WTC11 (cell line): ENCODE measurements at regions not wholly inside any gene's neighbourhood (a gene's known extent, or its start where the extent isn't known, plus 50 kb on each side); places are given as distances from the start of the nearest gene placed in this dataset.

Source experiments
- ATAC-seq: fragments of 200-7000 bp; cut with Tn5 transposase; 2 replicates; pipeline ENCODE4 v1.10.0; 2021; ENCODE audit warnings: mild to moderate bottlenecking, moderate library complexity
- CTCF ChIA-PET: fragments of 300-600 bp; sonication (Branson Sonifier 250); formaldehyde crosslinking; loops from one replicate; lab custom pipeline; 2021; ENCODE audit warnings: antibody characterized with exemption; lab: Charles Lee
- POLR2A ChIA-PET: fragments of 350-600 bp; sonication (Branson Sonifier 250); formaldehyde crosslinking; loops from one replicate; lab custom pipeline; 2021; ENCODE audit warnings: antibody characterized with exemption; lab: Charles Lee
- DNase-seq: peaks from one replicate; pipeline ENCODE4 v3.0.0; 2021; ENCODE audit warnings: low spot score
- H3K27ac Mint-ChIP-seq: 2 replicates; pipeline ENCODE4 v1.8.0; 2021; ENCODE audit warnings: mixed read lengths
- H3K27me3 Mint-ChIP-seq: 2 replicates; pipeline ENCODE4 v1.8.0; 2021; ENCODE audit warnings: low read depth, mild to moderate bottlenecking, moderate library complexity, mixed read lengths
- H3K36me3 Mint-ChIP-seq: 2 replicates; pipeline ENCODE4 v1.8.0; 2021; ENCODE audit warnings: mixed read lengths
- H3K4me1 Mint-ChIP-seq: 2 replicates; pipeline ENCODE4 v1.8.0; 2022; ENCODE audit warnings: mixed read lengths
- H3K4me3 Mint-ChIP-seq: 2 replicates; pipeline ENCODE4 v1.8.0; 2021; ENCODE audit warnings: mild to moderate bottlenecking, moderate library complexity, mixed read lengths
- H3K9me3 Mint-ChIP-seq: 2 replicates; pipeline ENCODE4 v1.8.0; 2021; ENCODE audit warnings: mixed read lengths
- AFF4 ChIP-seq: sonication (generic); formaldehyde crosslinking; IDR thresholded peaks from 2 replicates; pipeline ENCODE4 v1.8.1; 2023; ENCODE audit warnings: mild to moderate bottlenecking, missing genetic modification reagents, borderline replicate concordance
- ATF6 ChIP-seq: sonication (generic); formaldehyde crosslinking; IDR thresholded peaks from 2 replicates; pipeline ENCODE4 v1.8.1; 2023; ENCODE audit warnings: mild to moderate bottlenecking, missing genetic modification reagents
- CDX4 ChIP-seq: fragments of 250-450 bp; sonication (Bioruptor Pico); IDR thresholded peaks from 2 replicates; pipeline ENCODE4 v1.9.0; 2021; ENCODE audit warnings: moderate library complexity, mild to moderate bottlenecking, inconsistent platforms, borderline replicate concordance
- CREM ChIP-seq: sonication (generic); formaldehyde crosslinking; IDR thresholded peaks from 2 replicates; pipeline ENCODE4 v1.8.1; 2022; ENCODE audit warnings: mild to moderate bottlenecking, missing genetic modification reagents, moderate library complexity
- CTCF ChIP-seq: fragments of 200-600 bp; IDR thresholded peaks from 2 replicates; pipeline ENCODE4 v1.8.0; 2022; ENCODE audit warnings: antibody characterized with exemption
- E2F1 ChIP-seq: sonication (generic); formaldehyde crosslinking; IDR thresholded peaks from 2 replicates; pipeline ENCODE4 v1.8.0; 2022; ENCODE audit warnings: mild to moderate bottlenecking, missing genetic modification reagents
- ERG ChIP-seq: fragments of 250-450 bp; sonication (Bioruptor Pico); IDR thresholded peaks from 2 replicates; pipeline ENCODE4 v1.8.0; 2021; ENCODE audit warnings: mild to moderate bottlenecking
- KAT7 ChIP-seq: sonication (generic); formaldehyde crosslinking; IDR thresholded peaks from 2 replicates; pipeline ENCODE4 v1.8.1; 2023; ENCODE audit warnings: missing genetic modification reagents, mild to moderate bottlenecking, borderline replicate concordance
- NFATC4 ChIP-seq: fragments of 250-450 bp; sonication (Bioruptor Pico); IDR thresholded peaks from 2 replicates; pipeline ENCODE4 v1.9.0; 2021; ENCODE audit warnings: mild to moderate bottlenecking
- NR2C2 ChIP-seq: sonication (generic); formaldehyde crosslinking; IDR thresholded peaks from 2 replicates; pipeline ENCODE4 v1.8.0; 2022; ENCODE audit warnings: mild to moderate bottlenecking, missing genetic modification reagents
- RORB ChIP-seq: fragments of 250-450 bp; sonication (Bioruptor Pico); IDR thresholded peaks from 2 replicates; pipeline ENCODE4 v1.9.0; 2021; ENCODE audit warnings: mild to moderate bottlenecking
- USF2 ChIP-seq: sonication (generic); formaldehyde crosslinking; IDR thresholded peaks from 2 replicates; pipeline ENCODE4 v1.8.1; 2023; ENCODE audit warnings: mild to moderate bottlenecking, missing genetic modification reagents, moderate library complexity
- ZNF219 ChIP-seq: sonication (generic); formaldehyde crosslinking; IDR thresholded peaks from 2 replicates; pipeline ENCODE4 v1.8.0; 2023; ENCODE audit warnings: missing genetic modification reagents, mild to moderate bottlenecking, borderline replicate concordance
- ZNF281 ChIP-seq: sonication (generic); formaldehyde crosslinking; IDR thresholded peaks from 2 replicates; pipeline ENCODE4 v1.8.0; 2023; ENCODE audit warnings: mild to moderate bottlenecking, missing genetic modification reagents
- ZNF317 ChIP-seq: sonication (generic); formaldehyde crosslinking; IDR thresholded peaks from 2 replicates; pipeline ENCODE4 v1.8.1; 2023; ENCODE audit warnings: low read depth, mild to moderate bottlenecking, moderate library complexity, missing genetic modification reagents, borderline replicate concordance
- ZNF425 ChIP-seq: fragments of 250-450 bp; sonication (Bioruptor Pico); conservative IDR thresholded peaks from 2 replicates; pipeline ENCODE4 v1.9.0; 2021; ENCODE audit warnings: mild to moderate bottlenecking
- ZSCAN18 ChIP-seq: fragments of 250-450 bp; sonication (Bioruptor Pico); IDR thresholded peaks from 2 replicates; pipeline ENCODE4 v2.1.2; 2022; ENCODE audit warnings: mild to moderate bottlenecking, moderate library complexity

- no peak for TF ChIP-seq ZNF281 (CRISPR knock-in tag)
- TF ChIP-seq NFATC4 (CRISPR knock-in tag), result no peak
- no peak for TF ChIP-seq ZNF317
- no peak for TF ChIP-seq E2F1
- no peak for TF ChIP-seq ZNF425 (CRISPR knock-in tag)
- TF ChIP-seq ATF6, result no peak
- TF ChIP-seq AFF4 (CRISPR knock-in tag), result no peak
- no peak for TF ChIP-seq NR2C2 (CRISPR knock-in tag)
- no peak for TF ChIP-seq CTCF
- no peak for TF ChIP-seq RORB (CRISPR knock-in tag)
- no peak for TF ChIP-seq CREM (CRISPR knock-in tag)
These were observed 227.9 kb downstream of the GJA1 start (continued) for GRCh38 chr6:121663292-121663810.

GRCh38 chr6:121664158-121664557, 228.7 kb downstream of the GJA1 start:
- ChIA-PET CTCF (no interaction called here), POLR2A (no interaction called here)
- Mint-ChIP-seq H3K27ac (no peak overlapping the region), H3K36me3 (no peaks in the 10 kb centered on the region), H3K9me3 (peaks cover 4% of the 10 kb centered on the region), H3K4me3 (no peak overlapping the region), H3K4me1 (0 out of 2 replicates have a peak, but pooled peaks cover 4% of the 10 kb centered on the region), H3K27me3 (no peaks in the 10 kb centered on the region)
- DNase-seq, result no peak
- TF ChIP-seq ZNF219 (no peak), CDX4 (CRISPR knock-in tag) (no peak), KAT7 (CRISPR knock-in tag) (no peak), ERG (no peak), ZSCAN18 (CRISPR knock-in tag) (no peak), USF2 (CRISPR knock-in tag) (no peak)
- ATAC-seq, result no peak
